HPDE6-E6E7 (cell line): ENCODE measurements at regions not wholly inside any gene's neighbourhood (a gene's known extent, or its start where the extent isn't known, plus 50 kb on each side); places are given as distances from the start of the nearest gene placed in this dataset.

ENCODE experiments used
- DNase-seq: peaks from one replicate; pipeline ENCODE4 v3.0.0; 2011; ENCODE audit warnings: missing footprints; ENCODE audit errors: extremely low spot score

GRCh38 chr5:33369485-33370465, 71.0 kb upstream of the TARS1 start:
- no peak for DNase-seq

- no peak for DNase-seq
Observed at GRCh38 chr5:33370466-33370859, 70.3 kb upstream of the TARS1 start.

- DNase-seq, result no peak
Observed at GRCh38 chr5:33371660-33372059, 69.1 kb upstream of the TARS1 start.

GRCh38 chr5:33372721-33373472, 67.9 kb upstream of the TARS1 start:
- DNase-seq, result no peak

- DNase-seq, result no peak
Observed at GRCh38 chr5:33375900-33376299, 64.9 kb upstream of the TARS1 start.

- no peak for DNase-seq
Observed at GRCh38 chr5:33379757-33380156, 61.0 kb upstream of the TARS1 start.

GRCh38 chr5:33381243-33381642, 59.5 kb upstream of the TARS1 start:
- DNase-seq, result peak; percentile 28
